Keratinocyte (primary cell): ENCODE measurements at regions not wholly inside any gene's neighbourhood (a gene's known extent, or its start where the extent isn't known, plus 50 kb on each side); places are given as distances from the start of the nearest gene placed in this dataset.

Experiments
- DNase-seq: peaks from one replicate; pipeline ENCODE4 v3.0.0-alpha.2; 2011; ENCODE audit warnings: low read depth, missing footprints, low spot score
- FAIRE-seq: peaks from 2 replicates; lab custom pipeline; 2011; peaks lifted over from hg19 to GRCh38; lab: Jason Lieb, UNC
- H2AFZ ChIP-seq: 2 replicates; pipeline ENCODE4 v1.6.0; 2012; ENCODE audit warnings: low read length, control low read depth, inconsistent platforms; ENCODE audit not compliant: control insufficient read depth
- H3K27ac ChIP-seq: 2 replicates; pipeline ENCODE4 v1.5.1; 2011; ENCODE audit warnings: low read length; ENCODE audit not compliant: control insufficient read depth, insufficient read depth
- H3K27me3 ChIP-seq: 3 replicates; pipeline ENCODE4 v1.6.0; 2011; ENCODE audit warnings: low read length; ENCODE audit not compliant: control insufficient read depth, insufficient read depth; ENCODE audit errors: extremely low read depth
- H3K36me3 ChIP-seq, 2 experiments: 2 replicates in 1 of 2; 3 replicates in 1 of 2; pipeline ENCODE4 v1.5.1; 2011; ENCODE audit warnings: low read length in 2 of 2, mild to moderate bottlenecking in 1 of 2; ENCODE audit not compliant: control insufficient read depth in 2 of 2, insufficient read depth in 2 of 2; ENCODE audit errors: extremely low read depth in 1 of 2
- H3K4me1 ChIP-seq: 3 replicates; pipeline ENCODE4 v1.5.1; 2011; ENCODE audit warnings: low read length; ENCODE audit not compliant: control insufficient read depth, insufficient read depth; ENCODE audit errors: extremely low read depth
- H3K4me2 ChIP-seq: 3 replicates; pipeline ENCODE4 v1.6.0; 2011; ENCODE audit warnings: low read depth, low read length; ENCODE audit not compliant: control insufficient read depth, insufficient read depth; ENCODE audit errors: extremely low read depth
- H3K4me3 ChIP-seq, 3 experiments: fragments of 200-600 bp in 1 of 3; sonication (generic) in 1 of 3; 2 replicates in 2 of 3; 3 replicates in 1 of 3; pipeline ENCODE4 v1.5.1; 2011 to 2016; ENCODE audit warnings: low read length in 3 of 3, mild to moderate bottlenecking in 3 of 3, control low read depth in 2 of 3, inconsistent platforms in 1 of 3, low read depth in 1 of 3, mixed read lengths in 1 of 3, mixed run types in 1 of 3, moderate library complexity in 1 of 3; ENCODE audit not compliant: control insufficient read depth in 2 of 3, insufficient read depth in 2 of 3; ENCODE audit errors: extremely low read depth in 1 of 3
- H3K79me2 ChIP-seq: 2 replicates; pipeline ENCODE4 v1.6.0; 2012; ENCODE audit warnings: low read length; ENCODE audit not compliant: control insufficient read depth, insufficient read depth
- H3K9ac ChIP-seq: 3 replicates; pipeline ENCODE4 v1.6.0; 2011; ENCODE audit warnings: low read length; ENCODE audit not compliant: control insufficient read depth, insufficient read depth; ENCODE audit errors: extremely low read depth
- H3K9me1 ChIP-seq: 3 replicates; pipeline ENCODE4 v1.6.0; 2011; ENCODE audit warnings: low read length; ENCODE audit not compliant: control insufficient read depth, insufficient read depth; ENCODE audit errors: extremely low read depth
- H3K9me3 ChIP-seq: 2 replicates; pipeline ENCODE4 v1.5.1; 2012; ENCODE audit warnings: low read depth, low read length; ENCODE audit not compliant: control insufficient read depth
- H4K20me1 ChIP-seq: 3 replicates; pipeline ENCODE4 v1.6.0; 2011; ENCODE audit warnings: low read length; ENCODE audit not compliant: control insufficient read depth, insufficient read depth; ENCODE audit errors: extremely low read depth
- CTCF ChIP-seq, 3 experiments: IDR thresholded peaks in 1 of 3; conservative IDR thresholded peaks in 1 of 3; optimal IDR thresholded peaks in 1 of 3; 2 replicates in 2 of 3; 3 replicates in 1 of 3; pipeline versions ENCODE3 to v1.5.1; 2011; ENCODE audit warnings: low read length in 3 of 3, mild to moderate bottlenecking in 3 of 3, moderate library complexity in 2 of 3, control low read depth in 1 of 3, inconsistent platforms in 1 of 3; ENCODE audit not compliant: insufficient read depth in 2 of 3; ENCODE audit errors: extremely low read depth in 1 of 3
- EZH2 ChIP-seq: IDR thresholded peaks from one replicate; pipeline ENCODE4 v1.6.1; 2012; ENCODE audit warnings: inconsistent platforms, mild to moderate bottlenecking, low read length, moderate library complexity
- dilution Hi-C: fragments of 300-500 bp; cut with MboI; formaldehyde crosslinking; loops from one replicate; pipeline ENCODE4 v1.7.0; 2020; ENCODE audit warnings: low sequenced_read_pairs; ENCODE audit not compliant: extremely low pct_ligation_motif_present

DNA sequence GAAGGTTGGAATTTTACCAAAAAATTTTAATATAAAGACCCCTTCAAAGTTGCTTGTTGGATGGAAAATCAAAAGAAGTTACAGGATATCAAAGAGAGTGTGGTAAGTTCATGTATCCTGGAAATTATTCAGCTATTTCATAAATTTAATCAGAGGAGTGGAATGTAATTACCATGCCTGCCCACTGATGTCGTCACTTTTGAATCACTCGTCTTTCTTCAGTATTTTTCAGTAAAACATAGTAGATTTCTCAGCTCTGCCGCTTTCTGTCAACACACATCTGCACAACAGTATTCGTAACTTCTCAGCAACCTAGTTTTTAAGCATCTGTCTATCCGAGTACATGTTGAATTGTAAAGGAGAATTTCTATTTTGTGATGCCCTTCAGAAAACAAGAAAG lies 2163.0 kb upstream of the AGA start:
- no peak overlapping the region for H2AFZ ChIP-seq
- no peak for FAIRE-seq
- H3K9me3 ChIP-seq: no peaks in the 10 kb centered on the region
- TF ChIP-seq CTCF (optimal IDR thresholded peaks at IDR 0.05 in 1 of 3, IDR thresholded peaks at IDR 0.05 in 1 of 3, conservative IDR thresholded peaks at IDR 0.05 in 1 of 3; ENCODE audit: extremely low read depth in 1 of 3, insufficient read depth in 2 of 3, low read length in 3 of 3): no peak
- TF ChIP-seq EZH2: no peak
- no peaks in the 10 kb centered on the region for H3K4me1 ChIP-seq
- H3K9ac ChIP-seq: no peak overlapping the region
- no peaks in the 10 kb centered on the region for H3K9me1 ChIP-seq
- no peak for DNase-seq
- H3K4me2 ChIP-seq: no peak overlapping the region
- no peaks in the 10 kb centered on the region for H3K79me2 ChIP-seq
- H3K4me3 ChIP-seq: no peak overlapping the region
- no peaks in the 10 kb centered on the region for H3K27me3 ChIP-seq
- dilution Hi-C loops: no loop called here
- H3K36me3 ChIP-seq: no peaks in the 10 kb centered on the region
- no peak overlapping the region for H3K27ac ChIP-seq
- H4K20me1 ChIP-seq: no peaks in the 10 kb centered on the region

DNA sequence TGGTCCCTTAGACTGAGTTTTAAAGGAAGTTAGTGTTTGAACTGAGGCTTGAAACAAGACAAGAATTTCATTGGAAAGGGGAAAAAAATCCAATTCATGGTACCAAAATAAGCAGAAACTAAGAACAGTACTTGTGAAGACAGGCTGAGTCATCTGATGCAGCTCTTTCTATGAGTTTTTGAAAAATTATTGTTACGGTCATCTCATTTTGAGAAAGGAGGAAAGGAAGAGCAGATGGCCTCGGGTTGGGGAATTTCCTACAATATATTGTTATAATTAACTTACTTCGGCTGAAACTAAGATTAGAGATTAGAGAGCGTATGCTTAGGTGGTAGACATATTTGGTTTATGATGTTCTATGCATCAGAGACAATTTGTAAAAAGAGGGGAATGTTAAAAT lies 2164.8 kb upstream of the AGA start:
- H3K79me2 ChIP-seq: no peaks in the 10 kb centered on the region
- no peaks in the 10 kb centered on the region for H3K9me3 ChIP-seq
- H3K4me1 ChIP-seq: no peaks in the 10 kb centered on the region
- H3K27me3 ChIP-seq: no peaks in the 10 kb centered on the region
- dilution Hi-C loops: no loop called here
- no peaks in the 10 kb centered on the region for H4K20me1 ChIP-seq
- no peak for FAIRE-seq
- no peak overlapping the region for H3K4me3 ChIP-seq
- H3K36me3 ChIP-seq: no peaks in the 10 kb centered on the region
- no peak for TF ChIP-seq EZH2
- TF ChIP-seq CTCF (optimal IDR thresholded peaks at IDR 0.05 in 1 of 3, IDR thresholded peaks at IDR 0.05 in 1 of 3, conservative IDR thresholded peaks at IDR 0.05 in 1 of 3; ENCODE audit: extremely low read depth in 1 of 3, insufficient read depth in 2 of 3, low read length in 3 of 3): no peak
- no peaks in the 10 kb centered on the region for H3K9me1 ChIP-seq
- no peak overlapping the region for H3K9ac ChIP-seq
- no peak for DNase-seq
- H3K27ac ChIP-seq: no peak overlapping the region
- no peak overlapping the region for H2AFZ ChIP-seq
- H3K4me2 ChIP-seq: no peak overlapping the region
